AG04449 (cell line): ENCODE measurements at regions not wholly inside any gene's neighbourhood (a gene's known extent, or its start where the extent isn't known, plus 50 kb on each side); places are given as distances from the start of the nearest gene placed in this dataset.

ENCODE experiments used
- CTCF ChIA-PET: fragments of 350-600 bp; formaldehyde crosslinking; extraction: SDS; loops from one replicate; lab custom pipeline; 2021; ENCODE audit warnings: antibody characterized with exemption; lab: Yijun Ruan, JAX
- POLR2A ChIA-PET: fragments of 400-600, 350-600 bp; formaldehyde crosslinking; extraction: SDS; loops from one replicate; lab custom pipeline; 2020; ENCODE audit warnings: antibody characterized with exemption, inconsistent platforms; lab: Yijun Ruan, JAX
- DNase-seq: peaks from one replicate; pipeline ENCODE4 v3.0.0-alpha.2; 2010; ENCODE audit warnings: low read depth, low spot score
- H3K4me3 ChIP-seq: 2 replicates; pipeline ENCODE4 v1.5.1; 2011; ENCODE audit warnings: low read depth, mild to moderate bottlenecking, control low read depth, low read length
- CTCF ChIP-seq: IDR thresholded peaks from one replicate; pipeline ENCODE4 v1.5.1; 2011; ENCODE audit warnings: mild to moderate bottlenecking, moderate library complexity, low read length, control low read depth, inconsistent platforms; ENCODE audit not compliant: insufficient read depth; ENCODE audit errors: missing control alignments

GRCh38 chr5:117263231-117263630 is 688.6 kb upstream of the SEMA6A start:
- ChIA-PET POLR2A (no interaction called here), CTCF (no interaction called here)

GRCh38 chr5:117262572-117263131 is 688.0 kb upstream of the SEMA6A start:
- ChIA-PET POLR2A (no interaction called here), CTCF (no interaction called here)
- no peak overlapping the region for H3K4me3 ChIP-seq
- no peak for DNase-seq
- no peak for TF ChIP-seq CTCF

More at GRCh38 chr5:117263231-117263630, 688.6 kb upstream of the SEMA6A start:
- DNase-seq = no peak
- H3K4me3 ChIP-seq = no peak overlapping the region
- no peak for TF ChIP-seq CTCF

GRCh38 chr5:117261948-117262571 is 687.4 kb upstream of the SEMA6A start:
- DNase-seq = no peak
- no peak overlapping the region for H3K4me3 ChIP-seq
- POLR2A ChIA-PET = no interaction called here

GRCh38 chr5:117255211-117256027 is 680.8 kb upstream of the SEMA6A start:
- DNase-seq = no peak
- TF ChIP-seq CTCF = no peak
- POLR2A ChIA-PET = no interaction called here
- H3K4me3 ChIP-seq = no peak overlapping the region
- CTCF ChIA-PET = no interaction called here

More at GRCh38 chr5:117261948-117262571, 687.4 kb upstream of the SEMA6A start:
- TF ChIP-seq CTCF = no peak
- CTCF ChIA-PET = no interaction called here

GRCh38 chr5:117252566-117252965 is 677.9 kb upstream of the SEMA6A start:
- CTCF ChIA-PET = no interaction called here
- no peak for DNase-seq
- POLR2A ChIA-PET = no interaction called here
- no peak overlapping the region for H3K4me3 ChIP-seq
- TF ChIP-seq CTCF = no peak

- TF ChIP-seq CTCF = no peak
- CTCF ChIA-PET = no interaction called here
- POLR2A ChIA-PET = no interaction called here
- no peak overlapping the region for H3K4me3 ChIP-seq
- no peak for DNase-seq
Observed at GRCh38 chr5:117249086-117249815, 674.6 kb upstream of the SEMA6A start.
